Left ventricle myocardium inferior (tissue), 1 donor: ENCODE measurements at regions not wholly inside any gene's neighbourhood (a gene's known extent, or its start where the extent isn't known, plus 50 kb on each side); places are given as distances from the start of the nearest gene placed in this dataset.

Source experiments
- DNase-seq: peaks from one replicate; pipeline ENCODE4 v3.0.0-alpha.2; 2020
- H3K27ac ChIP-seq: fragments of 200-600 bp; replicated peaks from 2 replicates; pipeline ENCODE4 v1.8.0; 2021
- H3K27me3 ChIP-seq: fragments of 200-600 bp; 2 replicates; pipeline ENCODE4 v1.8.0; 2021; ENCODE audit warnings: low read depth
- H3K36me3 ChIP-seq: fragments of 200-600 bp; 2 replicates; pipeline ENCODE4 v1.8.0; 2021
- H3K4me1 ChIP-seq: fragments of 200-600 bp; 2 replicates; pipeline ENCODE4 v1.8.0; 2021
- H3K4me3 ChIP-seq: fragments of 200-600 bp; 2 replicates; pipeline ENCODE4 v1.8.0; 2021; ENCODE audit warnings: mild to moderate bottlenecking, moderate library complexity
- H3K9me3 ChIP-seq: fragments of 200-600 bp; replicated peaks from 2 replicates; pipeline ENCODE4 v1.8.0; 2021
- CTCF ChIP-seq: fragments of 200-600 bp; IDR thresholded peaks from 2 replicates; pipeline ENCODE4 v1.8.0; 2021; ENCODE audit warnings: antibody characterized with exemption, mild to moderate bottlenecking, borderline replicate concordance
- intact Hi-C: fragments of 100-400 bp; cut with micrococcal nuclease; formaldehyde crosslinking; loops from one replicate; pipeline ENCODE4 v1.11.0; 2022
- donor health status: DM: no; HTN: yes; CAD: no; lungs with severe emphysema.

GRCh38 chr9:113800276-113800675 is 75.8 kb upstream of the ZNF618 start:
- Histone ChIP-seq H3K4me1 (no peaks in the 10 kb centered on the region), H3K36me3 (no peaks in the 10 kb centered on the region), H3K4me3 (no peak overlapping the region), H3K9me3 (no peaks in the 10 kb centered on the region), H3K27me3 (peaks cover 37% of the 10 kb centered on the region), H3K27ac (no peak overlapping the region)
- DNase-seq = no peak
- TF ChIP-seq CTCF = no peak
- intact Hi-C loops = no loop called here

GRCh38 chr9:113803811-113804589 is 72.1 kb upstream of the ZNF618 start:
- Histone ChIP-seq H3K4me3 (no peak overlapping the region), H3K27ac (no peak overlapping the region), H3K4me1 (peaks cover 11% of the 10 kb centered on the region), H3K9me3 (no peaks in the 10 kb centered on the region), H3K36me3 (no peaks in the 10 kb centered on the region), H3K27me3 (peaks cover 23% of the 10 kb centered on the region)
- TF ChIP-seq CTCF = no peak
- no peak for DNase-seq
- intact Hi-C loops = no loop called here

GRCh38 chr9:113805486-113806132 is 70.5 kb upstream of the ZNF618 start:
- Histone ChIP-seq H3K36me3 (no peaks in the 10 kb centered on the region), H3K4me3 (no peak overlapping the region), H3K4me1 (peaks cover 11% of the 10 kb centered on the region), H3K27ac (no peak overlapping the region), H3K27me3 (peaks cover 17% of the 10 kb centered on the region), H3K9me3 (no peaks in the 10 kb centered on the region)
- DNase-seq = no peak
- TF ChIP-seq CTCF = no peak
- intact Hi-C loops = loop anchor here (5.0 kb wide), 1 partner anchor 227 kb away; no protein-coding TSS in a partner anchor

- peak; percentile 92 for TF ChIP-seq CTCF
- Histone ChIP-seq H3K36me3 (no peaks in the 10 kb centered on the region), H3K9me3 (no peaks in the 10 kb centered on the region), H3K27ac (no peak overlapping the region), H3K4me3 (peak overlapping the region; percentile 24), H3K27me3 (peaks cover 21% of the 10 kb centered on the region), H3K4me1 (peaks cover 11% of the 10 kb centered on the region)
- DNase-seq = peak; percentile 22
- intact Hi-C loops = loop anchor here (5.0 kb wide), 1 partner anchor 225 kb away; no protein-coding TSS in a partner anchor
These were observed 68.7 kb upstream of the ZNF618 start for GRCh38 chr9:113807173-113808061.
